Esophagus squamous epithelium (tissue), 4 donors: ENCODE measurements at regions not wholly inside any gene's neighbourhood (a gene's known extent, or its start where the extent isn't known, plus 50 kb on each side); places are given as distances from the start of the nearest gene placed in this dataset.

Source experiments
- POLR2A ChIP-seq, 4 donors: fragments of 450-650 bp; IDR thresholded peaks; one replicate each; pipeline ENCODE4 v1.6.1; 2017; ENCODE audit warnings: antibody characterized with exemption in 4 of 4, mild to moderate bottlenecking in 4 of 4, moderate library complexity in 3 of 4
- TF ChIP-seq, protein P1 (sequence below), 6 experiments: fragments of 450-650 bp in 4 of 6; fragments of 200-600 bp in 2 of 6; sonication (generic) in 2 of 6; IDR thresholded peaks; one replicate each; pipeline ENCODE4 v1.5.1; 2016 to 2019; ENCODE audit warnings: antibody characterized with exemption in 6 of 6, mild to moderate bottlenecking in 4 of 6, moderate library complexity in 4 of 6

DNA sequence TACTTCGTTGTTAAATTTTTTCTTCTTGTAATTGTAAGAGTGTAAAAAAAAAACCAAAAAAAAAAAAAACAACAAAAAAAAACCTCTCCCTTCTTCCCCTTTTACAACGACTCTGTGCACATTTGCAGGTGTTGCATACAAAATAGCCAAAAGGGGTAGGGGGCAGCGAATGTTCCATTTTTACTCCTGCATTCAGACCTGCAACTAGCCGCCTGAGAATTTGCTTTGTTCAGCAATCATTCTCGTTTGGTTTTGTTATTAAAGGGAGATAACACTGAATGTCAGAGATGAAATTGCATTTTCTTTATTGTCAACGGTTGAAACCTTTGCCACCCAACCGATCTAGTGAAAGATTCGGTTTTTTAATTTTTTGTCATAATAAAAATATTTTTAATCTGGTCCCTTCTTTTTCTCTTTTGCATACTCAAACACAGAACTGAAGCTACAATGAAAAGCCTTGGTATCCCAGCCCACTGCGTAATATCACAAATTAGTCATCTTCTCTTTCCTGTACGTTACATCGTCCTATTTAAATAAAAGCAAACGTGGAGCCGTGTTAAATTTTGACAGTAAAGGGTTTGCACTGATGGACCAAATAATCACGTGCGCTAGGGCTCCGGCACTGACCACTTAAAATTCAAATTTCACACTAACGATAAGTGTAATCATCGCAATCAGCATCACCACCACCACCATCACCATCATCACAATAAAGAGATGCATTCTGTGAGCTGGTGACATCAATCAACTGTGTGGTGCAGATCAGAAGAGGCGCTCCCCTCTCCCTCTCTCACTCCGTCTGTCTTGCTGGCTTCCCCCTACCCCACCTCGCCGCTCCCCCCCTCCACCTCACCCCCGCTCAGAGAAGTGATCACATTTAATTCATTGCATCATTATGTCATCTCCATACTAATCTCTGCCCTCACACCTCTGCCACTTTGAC, 406.2 kb upstream of the PSMD7 start:
- TF ChIP-seq, protein P1, sequence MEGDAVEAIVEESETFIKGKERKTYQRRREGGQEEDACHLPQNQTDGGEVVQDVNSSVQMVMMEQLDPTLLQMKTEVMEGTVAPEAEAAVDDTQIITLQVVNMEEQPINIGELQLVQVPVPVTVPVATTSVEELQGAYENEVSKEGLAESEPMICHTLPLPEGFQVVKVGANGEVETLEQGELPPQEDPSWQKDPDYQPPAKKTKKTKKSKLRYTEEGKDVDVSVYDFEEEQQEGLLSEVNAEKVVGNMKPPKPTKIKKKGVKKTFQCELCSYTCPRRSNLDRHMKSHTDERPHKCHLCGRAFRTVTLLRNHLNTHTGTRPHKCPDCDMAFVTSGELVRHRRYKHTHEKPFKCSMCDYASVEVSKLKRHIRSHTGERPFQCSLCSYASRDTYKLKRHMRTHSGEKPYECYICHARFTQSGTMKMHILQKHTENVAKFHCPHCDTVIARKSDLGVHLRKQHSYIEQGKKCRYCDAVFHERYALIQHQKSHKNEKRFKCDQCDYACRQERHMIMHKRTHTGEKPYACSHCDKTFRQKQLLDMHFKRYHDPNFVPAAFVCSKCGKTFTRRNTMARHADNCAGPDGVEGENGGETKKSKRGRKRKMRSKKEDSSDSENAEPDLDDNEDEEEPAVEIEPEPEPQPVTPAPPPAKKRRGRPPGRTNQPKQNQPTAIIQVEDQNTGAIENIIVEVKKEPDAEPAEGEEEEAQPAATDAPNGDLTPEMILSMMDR (IDR thresholded peaks at IDR 0.05) = no peak
- no peak for TF ChIP-seq POLR2A (IDR thresholded peaks at IDR 0.05)
